ENCODE measurements at regions not wholly inside any gene's neighbourhood (a gene's known extent, or its start where the extent isn't known, plus 50 kb on each side); places are given as distances from the start of the nearest gene placed in this dataset.

DNA sequence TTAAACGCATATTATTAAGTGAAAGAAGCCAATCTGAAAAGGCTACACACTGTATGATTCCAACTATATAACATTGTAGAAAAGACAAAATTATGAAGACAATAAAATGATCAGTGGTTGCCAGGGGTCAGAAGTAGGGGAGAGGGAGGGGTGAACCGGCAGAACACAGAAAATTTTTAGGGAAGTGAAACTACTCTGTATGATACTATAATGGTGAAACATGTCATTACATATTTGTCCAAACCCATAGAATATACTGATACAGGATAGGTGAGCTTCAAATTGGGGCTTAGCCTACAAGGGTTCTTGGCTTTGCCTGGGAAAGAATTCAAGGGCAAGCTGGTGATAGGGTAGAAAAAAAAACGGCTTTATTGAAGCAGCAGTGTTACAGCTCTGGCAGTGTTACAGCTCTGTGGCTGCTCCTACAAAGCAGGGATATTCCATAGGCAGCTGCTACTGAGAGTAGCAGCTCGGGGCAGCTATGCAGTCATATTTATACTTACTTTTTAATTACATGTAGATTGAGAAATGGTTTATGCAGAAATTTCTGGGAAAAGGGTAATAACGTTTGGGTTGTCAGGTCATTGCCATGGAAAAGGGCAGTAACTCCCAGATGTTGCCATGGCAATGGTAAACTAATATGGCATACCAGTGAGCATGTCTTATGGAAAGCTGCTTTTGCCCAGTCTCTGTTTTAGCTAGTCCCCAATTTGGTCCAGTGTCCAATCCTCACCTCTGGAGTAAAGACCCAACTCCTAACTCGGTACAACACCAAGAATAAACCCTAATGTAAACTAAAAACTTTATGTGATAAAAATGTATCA, 125.1 kb upstream of the SLC25A36 start:
- no peak for DNase-seq

DNA sequence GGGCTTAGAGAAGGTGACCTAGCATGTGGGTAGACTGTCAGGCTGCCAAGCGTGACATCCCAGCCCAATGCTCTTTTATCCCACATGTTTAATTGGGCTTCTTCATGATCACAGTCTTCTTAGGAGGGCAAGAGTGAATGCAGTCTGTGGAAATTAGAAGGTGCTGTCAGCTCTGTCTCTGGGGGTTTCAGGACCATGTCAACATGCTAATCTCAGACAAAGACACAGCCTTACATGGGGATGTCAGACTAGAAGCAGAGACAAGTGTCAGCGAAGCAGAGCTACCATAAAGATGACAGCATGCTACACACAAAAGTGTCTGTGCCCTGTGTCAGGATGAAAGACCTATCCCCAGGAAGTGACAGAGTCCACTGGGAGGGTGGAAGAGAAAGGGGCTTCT, 120.1 kb upstream of the SLC25A36 start:
- no peak for DNase-seq

- no peak for DNase-seq
Measured at GRCh38 chr3:140822401-140823047, 119.1 kb upstream of the SLC25A36 start.

- no peak for DNase-seq
Measured at GRCh38 chr3:140823106-140823505, 118.5 kb upstream of the SLC25A36 start.

DNA sequence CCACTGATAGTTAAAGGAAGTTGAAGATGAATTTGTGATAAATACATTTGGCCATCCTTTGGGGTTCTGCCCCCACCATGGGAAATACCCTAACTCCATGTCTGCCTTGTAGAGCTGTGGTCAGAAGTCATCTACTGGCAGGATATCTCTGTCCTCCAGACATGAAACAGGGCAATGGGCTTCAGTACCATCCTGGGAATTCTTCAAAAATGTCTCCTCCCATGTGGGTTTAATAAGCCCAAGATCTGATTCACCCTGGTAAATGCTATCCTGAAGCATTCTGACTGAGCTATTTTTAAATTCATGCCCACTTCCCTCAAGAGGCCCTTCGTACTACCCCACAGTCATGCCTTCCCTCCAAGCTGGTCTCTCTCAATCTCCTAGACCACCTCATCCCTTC, 113.7 kb upstream of the SLC25A36 start:
- no peak for DNase-seq

GRCh38 chr3:140828585-140828984, 113.1 kb upstream of the SLC25A36 start:
- no peak for DNase-seq

GRCh38 chr3:140829796-140830195, 111.8 kb upstream of the SLC25A36 start:
- DNase-seq = no peak

- DNase-seq = no peak
Measured at GRCh38 chr3:140830391-140830790, 111.2 kb upstream of the SLC25A36 start.

DNA sequence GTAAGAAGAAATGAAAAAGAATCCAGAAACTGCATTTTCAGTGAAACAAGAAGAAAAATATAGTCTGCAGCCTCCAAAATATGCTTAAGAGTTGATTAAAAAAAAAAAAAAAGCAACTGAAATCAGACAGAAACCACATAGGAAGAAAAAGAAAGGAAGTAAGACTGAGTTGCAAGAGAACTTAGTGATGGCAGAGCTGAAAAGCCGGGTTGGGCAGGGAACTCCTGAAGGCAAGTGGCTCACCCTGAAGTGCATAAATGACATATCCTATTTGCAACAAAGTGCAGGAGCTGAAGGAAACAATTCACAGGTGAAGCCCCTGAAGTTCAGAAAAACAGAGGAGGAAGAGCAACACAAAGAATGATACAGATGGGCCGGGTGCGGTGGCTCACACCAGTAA, 108.8 kb upstream of the SLC25A36 start:
- no peak for DNase-seq

DNA sequence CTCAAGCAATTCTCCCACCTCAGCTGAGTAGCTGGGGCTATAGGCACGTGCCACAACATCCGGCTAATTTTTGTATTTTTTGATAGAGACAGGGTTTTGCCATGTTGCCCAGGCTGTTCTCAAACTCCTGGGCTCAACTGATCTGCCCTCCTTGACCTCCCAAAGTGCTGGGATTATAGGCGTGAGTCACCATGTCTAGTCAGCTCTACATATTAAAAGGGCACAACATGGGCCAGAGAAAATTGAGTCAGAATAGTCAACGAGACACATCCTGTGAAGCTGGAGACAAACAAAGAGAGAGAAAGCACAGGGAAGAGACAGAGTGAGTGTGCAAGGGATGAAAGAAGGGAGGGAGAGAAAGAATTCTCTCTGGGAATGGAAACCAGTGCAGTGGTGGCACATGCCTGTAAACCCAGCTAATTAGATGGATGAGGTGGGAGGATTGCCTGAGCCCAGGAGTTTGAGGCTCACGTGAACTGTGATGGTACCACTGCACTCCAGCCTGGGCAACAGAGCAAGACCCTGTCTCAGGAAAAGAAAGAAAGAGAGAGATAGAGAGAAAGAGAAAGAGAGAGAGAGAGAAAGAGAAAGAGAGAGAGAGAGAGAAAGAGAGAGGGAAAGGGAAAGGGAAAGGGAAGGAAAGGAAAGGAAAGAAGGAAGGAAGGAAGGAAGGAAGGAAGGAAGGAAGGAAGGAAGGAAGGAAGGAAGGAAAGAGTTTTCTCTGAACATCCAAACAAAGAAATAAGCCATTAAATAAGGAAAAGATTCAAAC, 107.2 kb upstream of the SLC25A36 start:
- DNase-seq = no peak

DNA sequence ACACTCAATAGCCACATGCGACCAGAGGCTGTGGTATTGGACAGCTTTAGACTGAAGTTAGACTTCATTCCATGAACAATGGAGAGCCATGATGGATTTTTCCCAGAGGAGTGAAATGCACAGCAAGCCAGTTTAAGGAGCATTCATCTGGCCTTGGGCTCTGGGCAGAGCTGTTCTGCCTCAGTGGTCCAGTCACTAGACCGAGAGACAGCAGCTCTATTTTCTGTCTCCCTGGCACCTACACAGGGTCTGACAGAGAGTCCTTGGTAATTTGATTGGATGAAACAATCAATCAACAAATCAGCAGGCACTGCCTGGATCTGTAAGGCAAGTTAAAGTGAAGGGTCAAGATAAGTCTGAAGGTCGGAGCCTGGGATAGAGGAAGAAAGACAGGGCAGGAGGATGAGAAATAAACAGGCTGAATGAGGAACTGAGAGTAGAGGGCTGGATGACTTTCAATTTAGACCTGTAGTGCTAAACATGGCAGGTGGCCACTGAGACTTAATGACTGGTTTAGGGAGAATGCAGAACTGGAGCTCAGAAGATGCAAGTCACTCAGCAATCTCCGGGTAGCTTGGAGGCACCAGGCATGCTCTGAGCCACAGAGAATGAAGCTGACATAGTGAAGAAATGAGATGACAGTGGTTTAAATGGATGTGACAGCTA, 98.5 kb upstream of the SLC25A36 start:
- no peak for DNase-seq

DNA sequence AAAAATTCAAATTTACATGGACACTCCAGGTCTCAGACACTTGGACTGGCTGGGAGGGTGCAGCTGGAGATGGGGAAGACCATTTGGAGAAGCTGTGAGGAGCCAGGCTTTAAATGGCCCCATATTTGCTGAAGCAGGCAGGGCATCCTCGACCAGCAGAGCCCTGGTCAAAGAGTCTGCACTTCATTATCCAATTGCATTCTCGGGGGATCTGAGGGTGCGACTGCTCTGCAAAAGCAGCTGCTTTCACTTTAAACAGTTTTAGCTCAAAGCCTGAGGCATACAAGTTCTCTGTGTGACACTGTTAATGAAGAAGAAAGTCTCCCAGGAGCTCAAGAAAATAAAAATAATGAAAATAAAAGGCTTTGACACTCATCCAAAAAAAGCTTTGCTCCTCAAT, 98.0 kb upstream of the SLC25A36 start:
- no peak for DNase-seq

GRCh38 chr3:140844072-140844471, 97.6 kb upstream of the SLC25A36 start:
- no peak for DNase-seq

DNA sequence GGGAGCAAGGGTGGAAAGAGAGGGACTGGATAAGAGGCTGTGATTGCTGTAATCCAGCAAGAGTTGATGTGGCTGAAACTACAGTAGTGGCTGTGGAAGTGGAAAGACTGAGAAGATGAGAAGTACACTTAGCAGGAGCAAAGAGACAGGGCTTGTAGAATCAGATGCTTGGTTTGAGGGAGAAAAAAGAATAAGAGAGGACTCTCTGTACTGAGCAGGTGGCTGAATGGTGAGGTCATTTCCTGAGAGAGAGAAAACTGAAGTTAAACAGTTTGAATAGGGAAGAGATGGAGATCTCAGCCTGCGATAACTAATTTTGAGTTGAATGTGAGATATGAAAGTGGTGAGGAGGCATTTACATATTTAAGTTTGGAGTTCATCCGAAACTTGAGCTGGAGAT, 95.8 kb upstream of the SLC25A36 start:
- DNase-seq = no peak

DNA sequence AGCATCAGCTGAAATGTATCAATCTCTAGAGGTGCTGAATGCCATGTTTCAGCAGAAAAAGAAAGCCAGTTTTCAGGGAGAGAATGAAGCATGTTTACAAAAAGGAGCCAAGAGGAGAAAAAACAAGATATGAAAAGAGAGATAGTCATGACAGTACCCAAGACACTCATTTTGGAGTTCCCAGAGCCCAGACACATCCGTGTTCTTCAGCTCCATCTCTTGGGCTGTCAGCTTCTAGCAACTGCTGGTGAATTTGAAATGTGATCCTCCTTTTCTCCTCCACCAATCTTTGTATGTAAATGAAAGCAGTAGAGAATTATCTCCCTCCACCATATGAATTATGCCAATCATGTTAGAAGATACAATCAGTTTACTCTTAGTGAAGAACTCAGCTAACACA, 93.0 kb upstream of the SLC25A36 start:
- no peak for DNase-seq

- DNase-seq = no peak
Measured at GRCh38 chr3:140850210-140850955, 91.3 kb upstream of the SLC25A36 start.

GRCh38 chr3:140854961-140855360, 86.7 kb upstream of the SLC25A36 start:
- DNase-seq = no peak

DNA sequence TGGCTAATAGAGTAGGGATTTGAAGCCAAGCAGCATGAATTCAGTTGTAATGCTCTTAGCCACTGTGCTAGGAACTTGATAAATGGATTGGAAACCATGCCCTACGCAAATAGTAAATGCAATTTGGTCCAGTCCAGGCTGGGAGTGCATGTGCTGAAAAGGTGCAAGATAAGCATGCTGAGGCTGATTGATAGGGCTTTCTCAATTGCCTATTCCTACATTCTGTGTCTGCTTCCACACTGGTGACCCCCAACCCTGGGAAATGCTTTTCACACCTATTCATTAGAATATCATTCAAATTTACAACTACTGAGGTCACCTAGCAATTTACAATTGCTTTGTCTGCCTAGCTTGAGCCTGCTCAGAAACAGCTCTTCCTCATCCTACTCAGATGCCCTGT, 84.7 kb upstream of the SLC25A36 start:
- no peak for DNase-seq

GRCh38 chr3:140857993-140858392, 83.6 kb upstream of the SLC25A36 start:
- no peak for DNase-seq

GRCh38 chr3:140859592-140860336, 81.9 kb upstream of the SLC25A36 start:
- no peak for DNase-seq
